WERI-Rb-1 (cell line): ENCODE measurements at regions not wholly inside any gene's neighbourhood (a gene's known extent, or its start where the extent isn't known, plus 50 kb on each side); places are given as distances from the start of the nearest gene placed in this dataset.
A peak's percentile ranks its signal among the peaks of the same experiment; 100 is the strongest.

Experiments used
- DNase-seq: peaks from one replicate; pipeline ENCODE4 v3.0.0-alpha.2; 2020
- H3K27ac ChIP-seq: fragments of 250-450 bp; sonication (Bioruptor Pico); 2 replicates; pipeline ENCODE4 v1.5.1; 2020; ENCODE audit warnings: mild to moderate bottlenecking, moderate library complexity
- H3K27me3 ChIP-seq: fragments of 250-450 bp; sonication (Bioruptor Pico); 2 replicates; pipeline ENCODE4 v1.5.1; 2021; ENCODE audit warnings: mild to moderate bottlenecking, low read depth, moderate library complexity; ENCODE audit not compliant: insufficient read depth, severe bottlenecking
- H3K36me3 ChIP-seq: fragments of 250-450 bp; sonication (Bioruptor Pico); 2 replicates; pipeline ENCODE4 v1.5.1; 2020; ENCODE audit warnings: mild to moderate bottlenecking, moderate library complexity
- H3K4me3 ChIP-seq: 2 replicates; pipeline ENCODE4 v1.5.1; 2011; ENCODE audit warnings: low read depth, mild to moderate bottlenecking, control low read depth, low read length
- H3K9me3 ChIP-seq: fragments of 250-450 bp; sonication (Bioruptor Pico); 2 replicates; pipeline ENCODE4 v1.5.1; 2021; ENCODE audit warnings: mild to moderate bottlenecking, moderate library complexity; ENCODE audit not compliant: severe bottlenecking
- TF ChIP-seq, protein P1 (sequence below): IDR thresholded peaks from 2 replicates; pipeline ENCODE4 v1.5.1; 2011; ENCODE audit warnings: low read depth, mild to moderate bottlenecking, control low read depth, inconsistent platforms, low read length

GRCh38 chr10:90462749-90463470 is 394.9 kb downstream of the HTR7 start:
- H3K9me3 ChIP-seq = no peaks in the 10 kb centered on the region
- no peaks in the 10 kb centered on the region for H3K36me3 ChIP-seq
- TF ChIP-seq, protein P1, sequence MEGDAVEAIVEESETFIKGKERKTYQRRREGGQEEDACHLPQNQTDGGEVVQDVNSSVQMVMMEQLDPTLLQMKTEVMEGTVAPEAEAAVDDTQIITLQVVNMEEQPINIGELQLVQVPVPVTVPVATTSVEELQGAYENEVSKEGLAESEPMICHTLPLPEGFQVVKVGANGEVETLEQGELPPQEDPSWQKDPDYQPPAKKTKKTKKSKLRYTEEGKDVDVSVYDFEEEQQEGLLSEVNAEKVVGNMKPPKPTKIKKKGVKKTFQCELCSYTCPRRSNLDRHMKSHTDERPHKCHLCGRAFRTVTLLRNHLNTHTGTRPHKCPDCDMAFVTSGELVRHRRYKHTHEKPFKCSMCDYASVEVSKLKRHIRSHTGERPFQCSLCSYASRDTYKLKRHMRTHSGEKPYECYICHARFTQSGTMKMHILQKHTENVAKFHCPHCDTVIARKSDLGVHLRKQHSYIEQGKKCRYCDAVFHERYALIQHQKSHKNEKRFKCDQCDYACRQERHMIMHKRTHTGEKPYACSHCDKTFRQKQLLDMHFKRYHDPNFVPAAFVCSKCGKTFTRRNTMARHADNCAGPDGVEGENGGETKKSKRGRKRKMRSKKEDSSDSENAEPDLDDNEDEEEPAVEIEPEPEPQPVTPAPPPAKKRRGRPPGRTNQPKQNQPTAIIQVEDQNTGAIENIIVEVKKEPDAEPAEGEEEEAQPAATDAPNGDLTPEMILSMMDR = no peak
- no peak for DNase-seq
- H3K27ac ChIP-seq = no peak overlapping the region
- H3K27me3 ChIP-seq = no peaks in the 10 kb centered on the region
- H3K4me3 ChIP-seq = no peak overlapping the region

- no peak for DNase-seq
- TF ChIP-seq, protein P1 = no peak
- no peaks in the 10 kb centered on the region for H3K36me3 ChIP-seq
- H3K4me3 ChIP-seq = no peak overlapping the region
- no peak overlapping the region for H3K27ac ChIP-seq
- no peaks in the 10 kb centered on the region for H3K9me3 ChIP-seq
- no peaks in the 10 kb centered on the region for H3K27me3 ChIP-seq
Measured at GRCh38 chr10:90464329-90464728, 393.5 kb downstream of the HTR7 start.

GRCh38 chr10:90470966-90471365 is 386.9 kb downstream of the HTR7 start:
- DNase-seq = peak; percentile 23
- peak overlapping the region; percentile 63 for H3K27ac ChIP-seq

DNA sequence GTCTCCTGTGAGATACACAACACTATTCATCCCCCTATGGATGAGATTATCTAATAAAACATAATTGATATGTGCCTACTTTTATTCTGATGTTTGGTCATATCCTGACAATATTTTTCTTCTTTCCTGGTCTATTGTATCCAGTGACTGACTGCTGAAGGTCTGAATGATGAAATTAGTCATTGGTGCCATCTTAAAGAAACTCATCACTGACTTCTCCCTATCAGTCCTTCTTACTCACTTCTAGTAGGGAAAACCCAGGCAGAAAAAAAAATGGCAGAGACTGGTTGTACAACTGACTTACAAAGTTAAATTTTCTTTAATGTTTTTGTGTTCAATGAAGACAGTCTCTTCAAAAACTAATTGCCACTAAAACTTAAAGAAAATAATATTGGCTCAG is 377.4 kb downstream of the HTR7 start:
- TF ChIP-seq, protein P1 = no peak
- no peak overlapping the region for H3K4me3 ChIP-seq

More at GRCh38 chr10:90470966-90471365, 386.9 kb downstream of the HTR7 start:
- Histone ChIP-seq H3K4me3 (no peak overlapping the region), H3K27me3 (no peaks in the 10 kb centered on the region), H3K9me3 (peaks cover 9% of the 10 kb centered on the region), H3K36me3 (no peaks in the 10 kb centered on the region)
- TF ChIP-seq, protein P1 = no peak

GRCh38 chr10:90481326-90481923 is 376.4 kb downstream of the HTR7 start:
- H3K27ac ChIP-seq = no peak overlapping the region
- H3K9me3 ChIP-seq = no peaks in the 10 kb centered on the region

More for the DNA sequence above, 377.4 kb downstream of the HTR7 start:
- Histone ChIP-seq H3K36me3 (no peaks in the 10 kb centered on the region), H3K27ac (no peak overlapping the region), H3K27me3 (no peaks in the 10 kb centered on the region), H3K9me3 (no peaks in the 10 kb centered on the region)
- DNase-seq = no peak

More at GRCh38 chr10:90481326-90481923, 376.4 kb downstream of the HTR7 start:
- DNase-seq = no peak
- no peaks in the 10 kb centered on the region for H3K27me3 ChIP-seq
- TF ChIP-seq, protein P1 = no peak
- no peak overlapping the region for H3K4me3 ChIP-seq
- no peaks in the 10 kb centered on the region for H3K36me3 ChIP-seq
